GM21576 (cell line): ENCODE measurements at regions not wholly inside any gene's neighbourhood (a gene's known extent, or its start where the extent isn't known, plus 50 kb on each side); places are given as distances from the start of the nearest gene placed in this dataset.

Experiments used
- ATAC-seq: cut with Tn5 transposase; IDR thresholded peaks from one replicate; pipeline ENCODE4 v1.9.1; 2021; ENCODE audit warnings: mild to moderate bottlenecking, moderate library complexity; ENCODE audit not compliant: unreplicated experiment

DNA sequence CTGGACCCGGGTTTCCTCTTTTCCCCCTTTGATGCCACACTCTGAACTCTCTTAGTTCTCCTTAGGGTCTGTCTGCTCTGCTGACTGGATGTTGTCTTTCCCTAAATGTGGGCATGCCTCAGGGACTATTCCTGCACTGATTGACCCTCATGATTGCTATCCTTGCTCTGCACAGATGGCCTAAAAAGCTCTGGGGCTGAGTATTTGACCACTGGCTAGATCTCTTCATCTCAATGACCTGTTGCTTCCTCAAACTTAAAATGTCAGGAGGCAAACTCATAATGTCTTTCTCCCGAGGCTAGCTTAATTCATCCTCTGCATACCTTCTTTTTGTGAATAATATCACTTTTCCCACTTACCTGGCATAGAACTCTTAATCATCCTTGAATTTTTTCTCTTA, 157.4 kb downstream of the GATB start:
- no peak for ATAC-seq

DNA sequence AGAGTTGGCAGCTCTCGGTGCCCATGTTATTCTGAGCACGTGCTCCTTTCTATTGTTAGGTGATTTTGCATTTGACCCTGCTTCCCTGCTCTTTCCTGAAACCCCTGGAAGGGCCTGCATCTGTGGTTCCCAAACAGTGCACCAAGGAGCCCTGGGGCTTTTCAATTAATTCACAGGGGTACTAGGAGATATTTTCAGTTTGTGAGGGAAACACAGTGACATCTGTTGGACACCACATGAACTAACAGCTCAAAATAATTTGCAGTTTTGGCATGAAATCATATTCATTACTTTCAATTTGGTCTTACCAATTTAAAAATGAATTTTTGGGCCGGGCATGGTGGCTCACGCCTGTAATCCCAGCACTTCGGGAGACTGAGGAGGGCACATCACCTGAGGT, 156.6 kb downstream of the GATB start:
- ATAC-seq: no peak

DNA sequence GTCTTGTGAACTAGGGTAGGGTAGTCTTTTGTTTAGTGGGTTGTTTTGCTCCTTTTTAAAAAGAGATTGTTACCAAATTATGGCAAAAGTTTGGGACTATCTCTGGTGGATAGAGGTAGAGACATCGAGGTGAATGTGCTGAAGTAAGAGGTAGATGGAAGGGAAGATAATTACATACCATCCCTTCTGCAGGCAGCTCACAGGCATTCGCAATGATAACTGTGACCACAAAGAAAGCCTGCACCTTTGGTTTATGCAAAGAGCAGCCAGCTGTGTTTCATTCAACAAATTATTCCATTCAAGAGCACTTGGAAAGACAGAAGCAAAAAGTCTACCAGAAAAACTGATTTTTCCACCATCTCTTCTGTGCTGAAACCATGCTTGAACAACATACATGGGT, 155.6 kb downstream of the GATB start:
- ATAC-seq: no peak

GRCh38 chr4:151606061-151606460, 154.7 kb downstream of the GATB start:
- no peak for ATAC-seq

- ATAC-seq: no peak
These were observed 150.6 kb downstream of the GATB start for GRCh38 chr4:151610229-151610628.

DNA sequence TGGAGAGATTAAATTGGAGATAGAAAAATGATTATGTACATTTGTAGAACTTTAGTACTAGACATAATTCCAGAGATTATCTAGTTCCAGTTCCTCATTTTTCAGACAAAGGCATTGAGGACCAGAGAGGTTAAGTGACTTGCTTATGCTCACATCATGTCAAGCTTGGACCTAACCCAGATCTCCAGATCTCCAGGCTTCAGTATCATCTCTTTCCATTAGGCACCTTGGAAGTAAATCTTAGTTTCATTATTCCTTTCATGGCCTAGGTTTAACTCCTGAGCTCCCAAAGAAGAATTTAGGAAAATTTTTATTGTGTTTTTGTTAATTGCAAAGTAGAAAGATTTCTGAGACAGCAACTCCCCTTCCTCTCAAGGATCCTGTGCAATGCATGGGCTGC, 148.8 kb downstream of the GATB start:
- no peak for ATAC-seq

GRCh38 chr4:151613290-151613689, 147.5 kb downstream of the GATB start:
- ATAC-seq: no peak

DNA sequence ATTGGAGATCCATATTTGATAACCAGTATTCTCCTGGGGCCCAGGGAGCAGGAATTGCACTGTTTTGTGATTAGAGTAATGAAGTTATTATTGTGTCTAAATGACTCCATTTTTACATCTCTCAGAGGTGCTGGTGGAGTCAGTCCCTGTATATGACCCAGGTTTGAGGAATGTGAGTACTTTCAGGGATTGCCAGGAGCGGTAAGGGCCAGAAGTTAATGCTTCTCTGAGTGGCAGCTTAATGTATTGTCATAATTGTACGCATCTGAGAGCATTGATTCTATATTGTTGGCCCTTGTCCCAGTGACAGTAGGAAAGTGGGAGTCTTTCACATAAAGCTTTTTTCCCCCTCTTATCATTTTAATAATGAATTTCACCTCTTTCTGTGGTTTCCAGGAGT, 146.2 kb downstream of the GATB start:
- no peak for ATAC-seq

DNA sequence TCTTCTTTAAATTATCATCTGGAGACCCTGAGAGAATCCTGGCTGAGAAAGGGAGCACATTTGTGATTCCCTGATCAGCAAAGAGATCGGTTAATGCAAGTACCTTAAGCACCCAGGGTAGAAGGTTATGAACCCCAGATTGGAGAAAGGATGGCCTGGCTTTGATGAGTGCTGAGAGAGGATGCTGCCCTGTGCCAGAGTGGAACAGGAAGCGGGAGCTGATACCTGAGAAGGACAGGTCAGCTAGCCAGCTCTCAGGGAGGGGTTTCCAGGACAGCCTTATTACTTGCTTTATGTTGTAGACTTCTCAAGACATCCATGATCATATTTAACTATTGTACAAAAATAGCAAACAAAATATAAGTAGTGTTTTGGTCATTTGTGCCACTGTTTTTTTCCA, 141.9 kb downstream of the GATB start:
- no peak for ATAC-seq

DNA sequence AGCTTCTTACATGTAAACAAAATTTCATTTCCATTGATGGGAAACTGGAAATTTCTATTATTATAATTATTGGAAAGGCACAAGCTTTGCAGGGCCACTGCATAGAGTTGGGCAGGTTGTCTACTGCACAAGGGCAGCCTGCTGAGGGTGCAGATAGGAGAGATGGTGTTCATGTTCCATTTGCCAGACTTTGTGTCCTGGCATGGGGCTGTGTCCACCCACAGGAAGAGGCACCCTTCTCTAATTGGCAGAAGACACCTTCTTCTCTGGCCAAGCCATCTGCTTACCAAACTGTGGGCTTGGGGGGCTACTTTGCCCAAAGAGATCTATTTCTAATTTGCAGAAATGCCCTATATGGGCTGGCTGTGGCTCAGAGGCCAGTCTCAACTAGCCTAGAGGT, 140.7 kb downstream of the GATB start:
- no peak for ATAC-seq
